PC-9 (cell line): ENCODE measurements at regions not wholly inside any gene's neighbourhood (a gene's known extent, or its start where the extent isn't known, plus 50 kb on each side); places are given as distances from the start of the nearest gene placed in this dataset.

ENCODE experiments used
- EZH2 ChIP-seq: fragments of 200-600 bp; sonication (generic); IDR thresholded peaks from 2 replicates; pipeline ENCODE4 v1.8.0; 2017; ENCODE audit warnings: antibody characterized with exemption, low read depth
- TF ChIP-seq, protein P1 (sequence below): fragments of 200-600 bp; sonication (generic); conservative IDR thresholded peaks from 2 replicates; pipeline ENCODE4 v1.6.1; 2017; ENCODE audit warnings: mixed run types, antibody characterized with exemption, mild to moderate bottlenecking, moderate library complexity

DNA sequence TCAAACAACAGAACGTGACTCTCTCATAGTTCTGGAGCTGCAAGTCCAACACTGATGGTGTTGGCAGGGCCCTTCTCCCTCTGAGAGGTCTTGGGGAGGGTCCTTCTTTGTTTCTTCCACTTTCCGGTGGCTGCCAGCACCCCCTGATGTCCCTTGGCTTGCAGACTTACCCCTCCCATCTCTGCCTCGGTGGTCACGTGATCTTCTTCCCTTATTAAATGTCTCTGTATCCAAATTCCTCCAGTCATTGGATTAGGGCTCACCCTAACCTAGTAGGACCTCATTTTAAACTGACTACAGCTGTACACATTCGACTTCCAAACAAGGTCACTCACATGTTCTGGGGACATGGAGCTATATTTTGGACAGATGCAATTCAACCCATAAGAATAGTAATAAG is 780.6 kb upstream of the SALL3 start:
- no peak for TF ChIP-seq EZH2
- TF ChIP-seq, protein P1, sequence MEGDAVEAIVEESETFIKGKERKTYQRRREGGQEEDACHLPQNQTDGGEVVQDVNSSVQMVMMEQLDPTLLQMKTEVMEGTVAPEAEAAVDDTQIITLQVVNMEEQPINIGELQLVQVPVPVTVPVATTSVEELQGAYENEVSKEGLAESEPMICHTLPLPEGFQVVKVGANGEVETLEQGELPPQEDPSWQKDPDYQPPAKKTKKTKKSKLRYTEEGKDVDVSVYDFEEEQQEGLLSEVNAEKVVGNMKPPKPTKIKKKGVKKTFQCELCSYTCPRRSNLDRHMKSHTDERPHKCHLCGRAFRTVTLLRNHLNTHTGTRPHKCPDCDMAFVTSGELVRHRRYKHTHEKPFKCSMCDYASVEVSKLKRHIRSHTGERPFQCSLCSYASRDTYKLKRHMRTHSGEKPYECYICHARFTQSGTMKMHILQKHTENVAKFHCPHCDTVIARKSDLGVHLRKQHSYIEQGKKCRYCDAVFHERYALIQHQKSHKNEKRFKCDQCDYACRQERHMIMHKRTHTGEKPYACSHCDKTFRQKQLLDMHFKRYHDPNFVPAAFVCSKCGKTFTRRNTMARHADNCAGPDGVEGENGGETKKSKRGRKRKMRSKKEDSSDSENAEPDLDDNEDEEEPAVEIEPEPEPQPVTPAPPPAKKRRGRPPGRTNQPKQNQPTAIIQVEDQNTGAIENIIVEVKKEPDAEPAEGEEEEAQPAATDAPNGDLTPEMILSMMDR: no peak
